ENCODE measurements at regions not wholly inside any gene's neighbourhood (a gene's known extent, or its start where the extent isn't known, plus 50 kb on each side); places are given as distances from the start of the nearest gene placed in this dataset.

DNA sequence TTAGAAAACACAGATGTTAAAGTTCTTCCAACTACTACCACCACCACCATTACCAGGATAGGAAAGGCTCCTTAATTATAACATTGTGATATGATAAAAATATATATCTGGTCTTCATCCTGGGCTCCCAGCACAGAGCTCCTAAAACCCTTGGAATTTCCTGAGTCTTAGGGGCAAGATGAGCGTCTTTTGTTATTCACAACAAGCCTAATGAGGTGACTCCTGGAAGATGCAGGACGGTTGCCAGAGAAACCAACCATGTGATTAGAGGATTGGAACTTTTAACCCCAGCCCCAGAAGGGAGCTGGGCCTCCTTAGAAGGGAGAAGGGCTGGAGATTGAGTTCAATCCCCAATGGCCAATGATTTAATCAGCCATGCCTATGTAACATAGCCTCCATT is 148.0 kb upstream of the ADRA1B start:
- H3K4me3 ChIP-seq (ENCODE audit: control insufficient read depth, low read depth, low read length), result no peak overlapping the region
- DNase-seq (ENCODE audit: low read depth), result no peak
- no peak for TF ChIP-seq CTCF (conservative IDR thresholded peaks at IDR 0.05; ENCODE audit: control insufficient read depth, insufficient read depth, low read depth, low read length)

- no peak for TF ChIP-seq CTCF (conservative IDR thresholded peaks at IDR 0.05; ENCODE audit: control insufficient read depth, insufficient read depth, low read depth, low read length)
- no peak for DNase-seq (ENCODE audit: low read depth)
- H3K4me3 ChIP-seq (ENCODE audit: control insufficient read depth, low read depth, low read length), result peak overlapping the region; percentile 15
Observed at GRCh38 chr5:159772698-159773061, 143.6 kb upstream of the ADRA1B start.

GRCh38 chr5:159773062-159773924 is 143.0 kb upstream of the ADRA1B start:
- TF ChIP-seq CTCF (conservative IDR thresholded peaks at IDR 0.05; ENCODE audit: control insufficient read depth, insufficient read depth, low read depth, low read length), result no peak
- peak; percentile 87 for DNase-seq (ENCODE audit: low read depth)
- H3K4me3 ChIP-seq (ENCODE audit: control insufficient read depth, low read depth, low read length), result peak overlapping the region; percentile 15

DNA sequence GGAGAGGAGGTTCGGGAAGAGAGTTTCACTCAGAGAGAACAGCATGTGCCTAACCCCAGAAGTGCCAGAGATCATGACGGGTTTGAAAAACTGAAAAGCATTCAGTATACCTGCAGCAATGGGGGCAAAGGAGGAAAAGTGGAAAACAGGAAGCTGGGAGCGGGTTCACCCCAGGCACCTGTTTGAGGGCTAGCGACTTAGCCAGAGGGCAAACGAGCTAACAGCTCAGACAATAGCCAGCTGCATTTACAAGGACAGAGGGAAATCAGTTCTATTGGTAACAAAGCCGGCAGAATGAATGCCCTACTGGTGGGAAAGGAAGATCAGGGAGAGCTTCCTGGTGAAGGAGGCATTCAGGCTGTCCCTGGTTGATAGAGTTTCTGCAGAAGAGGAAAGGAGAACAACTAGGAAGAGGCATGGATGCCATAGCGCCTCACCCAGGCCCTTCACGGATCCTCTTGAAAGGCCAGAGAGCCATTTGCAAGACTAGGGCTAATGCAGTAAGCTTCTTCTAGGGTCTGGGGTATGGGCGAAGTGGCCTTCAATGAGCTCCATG is 141.7 kb upstream of the ADRA1B start:
- no peak for TF ChIP-seq CTCF (conservative IDR thresholded peaks at IDR 0.05; ENCODE audit: control insufficient read depth, insufficient read depth, low read depth, low read length)
- no peak for DNase-seq (ENCODE audit: low read depth)
- no peak overlapping the region for H3K4me3 ChIP-seq (ENCODE audit: control insufficient read depth, low read depth, low read length)

DNA sequence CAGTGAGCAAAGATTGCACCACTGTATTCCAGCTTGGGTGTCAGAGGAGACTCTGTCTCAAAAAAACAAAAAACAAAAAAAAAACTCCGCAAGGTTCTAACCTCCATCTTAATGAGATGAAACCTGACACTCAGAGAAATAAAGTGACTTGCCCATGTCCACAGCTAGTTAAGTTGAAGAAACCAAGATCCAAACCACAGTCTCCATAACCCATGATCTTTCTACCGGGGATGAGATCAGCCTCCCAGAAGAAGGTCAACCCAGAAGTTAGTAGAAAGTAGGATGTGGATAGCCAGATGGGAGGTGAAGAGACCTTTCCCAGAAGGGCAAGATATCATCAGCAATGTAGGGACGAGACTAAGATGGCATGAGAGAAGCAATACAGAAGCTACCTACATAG is 140.4 kb upstream of the ADRA1B start:
- no peak overlapping the region for H3K4me3 ChIP-seq (ENCODE audit: control insufficient read depth, low read depth, low read length)
- no peak for TF ChIP-seq CTCF (conservative IDR thresholded peaks at IDR 0.05; ENCODE audit: control insufficient read depth, insufficient read depth, low read depth, low read length)

GRCh38 chr5:159777049-159777660 is 139.1 kb upstream of the ADRA1B start:
- no peak overlapping the region for H3K4me3 ChIP-seq (ENCODE audit: control insufficient read depth, low read depth, low read length)
- no peak for TF ChIP-seq CTCF (conservative IDR thresholded peaks at IDR 0.05; ENCODE audit: control insufficient read depth, insufficient read depth, low read depth, low read length)
- DNase-seq (ENCODE audit: low read depth), result no peak

More for the DNA sequence above, 140.4 kb upstream of the ADRA1B start:
- no peak for DNase-seq (ENCODE audit: low read depth)

Data from fibroblast of mammary gland (primary cell).